ENCODE measurements at regions not wholly inside any gene's neighbourhood (a gene's known extent, or its start where the extent isn't known, plus 50 kb on each side); places are given as distances from the start of the nearest gene placed in this dataset.
"Not testable (repeated sequence)": the region's sequence is repeated elsewhere in the genome, so short reads cannot be mapped to it uniquely, and the experiment has no call there.

DNA sequence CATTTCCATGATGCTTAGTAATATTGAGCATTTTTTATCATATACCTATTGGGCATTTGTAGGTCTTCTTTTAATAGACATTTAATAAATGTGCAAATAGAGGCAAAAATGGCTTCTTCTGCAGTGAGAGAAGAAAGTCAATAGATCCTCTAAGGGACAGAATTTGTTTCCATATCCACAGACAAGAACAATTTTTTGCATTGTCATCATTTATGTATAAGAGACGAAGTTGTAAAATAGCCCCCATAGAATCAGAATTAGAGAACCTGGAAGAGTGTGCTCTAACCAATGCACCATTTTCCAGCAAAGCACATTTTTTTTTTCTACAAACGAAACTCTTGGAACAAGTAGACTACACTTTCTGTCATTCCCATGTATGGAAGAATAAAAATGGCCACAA, 365.1 kb upstream of the PDE3A start:
- in situ Hi-C loops (cut with HindIII; ENCODE audit: low pct_ligation_motif_present, low pct_unique_long_range_greater_than_20kb, low sequenced_read_pairs), result no loop called here
- DNase-seq, result no peak

DNA sequence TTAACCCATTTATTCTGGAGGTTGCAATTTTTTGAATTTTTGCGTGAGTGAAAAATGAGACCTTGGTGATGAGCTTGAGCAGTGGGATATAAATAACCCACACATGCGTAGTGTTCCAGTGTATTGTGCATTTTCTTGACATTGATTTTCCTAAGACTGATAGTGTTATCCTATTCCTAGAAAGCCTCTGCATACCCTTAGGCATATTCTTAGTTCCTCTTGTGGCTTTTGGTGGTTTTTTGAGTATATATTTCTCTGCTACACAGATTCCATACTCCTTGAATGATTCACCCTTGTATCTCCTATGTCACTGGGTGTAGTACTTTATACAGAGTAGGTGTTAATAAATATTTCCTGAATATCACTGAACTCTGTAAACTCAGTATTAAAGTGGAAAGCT, 363.4 kb upstream of the PDE3A start:
- in situ Hi-C loops (cut with HindIII; ENCODE audit: low pct_ligation_motif_present, low pct_unique_long_range_greater_than_20kb, low sequenced_read_pairs), result no loop called here
- no peak for DNase-seq

DNA sequence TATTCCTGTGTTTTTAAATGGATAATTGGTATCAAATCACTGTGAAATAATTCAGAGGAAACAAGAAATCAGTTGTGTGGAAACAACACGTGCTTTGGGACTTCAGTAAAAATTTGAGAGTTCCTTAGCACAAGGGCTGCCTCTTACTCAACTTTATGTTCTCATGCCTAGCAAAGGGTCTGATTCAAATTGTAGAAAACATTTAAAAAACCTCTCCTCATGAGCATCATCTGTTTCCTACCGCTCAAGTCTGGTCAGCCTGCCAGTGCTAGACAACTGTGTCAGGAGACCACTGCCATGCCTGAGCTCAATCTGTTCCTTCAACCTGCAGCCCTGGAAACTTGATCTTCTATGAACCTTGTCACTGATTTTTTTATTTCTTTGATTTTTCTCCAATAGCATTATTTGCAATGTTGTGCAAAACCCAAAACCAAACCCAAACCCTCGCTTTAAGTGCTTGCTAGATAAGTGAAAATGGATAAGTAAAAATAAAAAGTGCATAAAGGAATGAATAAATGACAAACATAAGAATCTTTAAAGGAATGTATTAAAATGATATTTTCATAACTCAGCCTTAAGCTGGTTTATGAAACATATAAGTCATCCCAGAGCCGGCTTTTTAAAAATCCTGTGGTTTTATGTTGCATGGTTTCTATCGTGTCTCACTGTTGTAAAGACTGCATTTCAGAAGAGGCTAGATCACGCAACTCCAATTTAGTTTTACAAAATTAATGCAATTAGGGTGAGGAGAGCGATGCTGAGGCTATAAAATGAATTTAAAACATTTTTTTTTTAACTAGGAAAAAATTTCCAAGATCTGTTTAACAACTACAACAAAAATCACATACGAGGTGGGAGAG, 361.2 kb upstream of the PDE3A start:
- DNase-seq, result no peak
- in situ Hi-C loops (cut with HindIII; ENCODE audit: low pct_ligation_motif_present, low pct_unique_long_range_greater_than_20kb, low sequenced_read_pairs), result no loop called here

DNA sequence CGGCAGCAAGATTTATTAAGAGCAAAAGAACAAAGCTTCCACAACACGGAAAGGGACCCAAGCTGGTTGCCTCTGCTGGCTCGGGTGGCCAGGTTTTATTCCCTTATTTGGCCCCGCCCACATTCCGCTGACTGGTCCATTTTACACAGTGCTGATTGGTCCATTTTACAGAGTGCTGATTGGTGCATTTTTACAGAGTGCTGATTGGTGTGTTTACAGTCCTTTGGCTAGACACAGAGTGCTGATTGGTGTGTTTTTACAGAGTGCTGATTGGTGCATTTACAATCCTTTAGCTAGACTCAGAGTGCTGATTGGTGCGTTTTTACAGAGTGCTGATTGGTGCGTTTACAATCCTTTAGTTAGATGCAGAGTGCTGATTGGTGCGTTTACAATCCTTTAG, 358.4 kb upstream of the PDE3A start:
- DNase-seq; in situ Hi-C loops (cut with HindIII; ENCODE audit: low pct_ligation_motif_present, low pct_unique_long_range_greater_than_20kb, low sequenced_read_pairs): not testable (repeated sequence)

DNA sequence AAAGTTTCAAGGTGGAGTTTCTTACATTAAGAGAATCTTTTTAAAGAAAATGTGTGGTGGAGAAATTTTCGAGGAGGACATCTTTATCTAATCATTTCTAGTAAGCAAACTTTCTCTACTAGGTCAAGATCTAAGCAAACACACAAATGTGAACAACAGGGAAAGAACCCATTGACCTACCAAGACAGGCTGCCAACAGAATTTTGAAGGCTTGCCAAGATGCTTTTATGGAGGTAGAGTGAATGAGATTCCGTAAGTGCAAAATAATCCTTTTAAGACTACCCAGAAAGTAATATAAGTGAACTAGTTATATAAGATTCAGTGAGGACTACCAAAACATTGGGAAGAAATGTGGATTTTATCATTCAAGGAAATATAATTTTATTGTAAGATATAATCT, 357.1 kb upstream of the PDE3A start:
- DNase-seq, result no peak
- in situ Hi-C loops (cut with HindIII; ENCODE audit: low pct_ligation_motif_present, low pct_unique_long_range_greater_than_20kb, low sequenced_read_pairs), result no loop called here

DNA sequence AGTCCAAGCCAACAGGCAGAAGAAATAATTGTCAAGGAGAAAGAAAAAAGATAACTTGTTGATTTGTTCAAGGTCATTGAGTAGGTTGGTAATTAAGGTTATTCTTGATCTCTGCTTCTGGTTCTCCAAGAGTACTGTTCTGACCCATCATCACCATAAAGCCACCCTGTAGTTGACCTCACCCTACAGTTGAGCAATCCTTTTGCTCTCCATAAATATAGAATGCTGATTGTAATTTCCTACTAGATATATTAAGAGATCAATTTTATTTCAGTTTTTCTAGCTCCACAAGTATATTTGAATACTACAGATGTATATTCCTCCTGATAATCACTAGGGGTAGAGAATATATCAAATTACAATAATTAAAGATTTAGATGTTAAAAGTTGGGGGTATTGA, 350.5 kb upstream of the PDE3A start:
- DNase-seq, result no peak
- in situ Hi-C loops (cut with HindIII; ENCODE audit: low pct_ligation_motif_present, low pct_unique_long_range_greater_than_20kb, low sequenced_read_pairs), result no loop called here

DNA sequence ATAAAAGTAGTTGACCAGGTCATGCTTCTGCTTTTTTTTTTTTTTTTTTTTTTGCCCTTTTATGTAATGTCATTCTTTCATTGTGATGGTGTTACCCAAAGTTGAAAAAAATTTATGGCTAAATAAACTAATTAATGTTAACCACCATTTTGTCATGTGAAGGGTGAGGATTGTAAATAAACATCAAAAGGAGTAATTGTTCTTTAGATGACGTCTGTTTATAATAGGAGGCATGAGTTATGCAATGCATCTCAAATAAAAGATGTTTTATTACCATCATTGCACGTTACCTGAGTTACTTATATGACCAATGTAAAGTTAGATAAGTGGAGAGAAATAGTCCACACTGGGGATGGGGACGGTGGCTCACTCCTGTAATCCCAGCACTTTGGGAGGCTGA, 349.9 kb upstream of the PDE3A start:
- in situ Hi-C loops (cut with HindIII; ENCODE audit: low pct_ligation_motif_present, low pct_unique_long_range_greater_than_20kb, low sequenced_read_pairs), result no loop called here
- DNase-seq, result no peak

DNA sequence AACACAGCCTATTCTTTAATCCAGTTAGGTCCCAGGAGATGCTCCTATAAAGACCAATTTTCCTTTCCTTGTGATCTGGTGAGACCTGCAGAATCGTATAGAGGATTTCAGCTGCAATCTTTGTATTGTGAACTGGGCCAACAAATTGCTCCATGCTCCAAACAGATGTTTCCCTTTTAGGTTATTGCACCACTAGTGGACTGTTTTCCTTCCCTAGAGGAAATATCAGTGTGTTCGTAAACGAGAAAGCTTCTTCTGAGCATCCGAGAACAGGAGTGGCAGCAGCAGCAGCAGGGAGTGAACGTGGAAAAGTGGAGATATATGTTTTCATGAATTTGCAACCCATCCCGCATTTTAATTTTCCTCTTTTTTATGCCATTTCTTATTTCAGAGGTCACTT, 344.1 kb upstream of the PDE3A start:
- in situ Hi-C loops (cut with HindIII; ENCODE audit: low pct_ligation_motif_present, low pct_unique_long_range_greater_than_20kb, low sequenced_read_pairs), result no loop called here
- no peak for DNase-seq

DNA sequence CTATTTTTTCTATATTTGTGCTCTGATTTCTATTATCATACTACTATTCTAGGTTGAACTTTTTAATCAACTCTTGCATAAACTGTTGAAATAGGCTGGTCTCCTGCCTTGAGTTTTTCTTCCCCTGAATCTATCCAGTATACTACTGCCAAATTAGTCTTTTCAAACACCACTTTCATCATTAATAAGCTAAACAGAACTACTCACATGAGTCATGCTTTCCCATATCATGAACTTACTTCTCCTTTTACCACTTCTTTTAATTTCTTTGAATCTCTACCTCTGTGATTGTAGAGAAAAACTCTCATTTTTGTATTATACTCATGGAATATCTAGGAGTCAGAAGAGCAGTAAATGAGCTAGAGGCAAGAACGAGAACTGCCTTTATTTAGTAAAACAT, 340.3 kb upstream of the PDE3A start:
- no peak for DNase-seq
- in situ Hi-C loops (cut with HindIII; ENCODE audit: low pct_ligation_motif_present, low pct_unique_long_range_greater_than_20kb, low sequenced_read_pairs), result no loop called here

DNA sequence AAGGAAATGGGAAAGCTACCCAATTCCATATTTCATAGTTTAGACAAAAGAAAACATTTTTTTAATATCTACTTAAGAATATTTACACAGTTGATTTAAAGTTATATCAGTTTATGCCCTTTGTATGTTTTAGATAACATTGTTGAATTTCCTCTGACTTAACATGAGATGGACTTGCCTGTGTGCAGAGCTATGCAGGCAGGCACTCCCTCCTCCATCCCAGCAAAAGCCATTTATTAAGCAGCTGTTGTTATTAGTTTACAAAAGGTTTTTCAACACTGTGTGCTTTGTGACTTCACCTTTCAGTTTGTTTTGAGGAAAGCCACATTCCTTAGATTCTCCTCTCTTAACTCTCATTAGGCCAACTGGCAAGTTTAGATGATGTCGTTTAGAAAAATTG, 337.5 kb upstream of the PDE3A start:
- no peak for DNase-seq
- in situ Hi-C loops (cut with HindIII; ENCODE audit: low pct_ligation_motif_present, low pct_unique_long_range_greater_than_20kb, low sequenced_read_pairs), result no loop called here

DNA sequence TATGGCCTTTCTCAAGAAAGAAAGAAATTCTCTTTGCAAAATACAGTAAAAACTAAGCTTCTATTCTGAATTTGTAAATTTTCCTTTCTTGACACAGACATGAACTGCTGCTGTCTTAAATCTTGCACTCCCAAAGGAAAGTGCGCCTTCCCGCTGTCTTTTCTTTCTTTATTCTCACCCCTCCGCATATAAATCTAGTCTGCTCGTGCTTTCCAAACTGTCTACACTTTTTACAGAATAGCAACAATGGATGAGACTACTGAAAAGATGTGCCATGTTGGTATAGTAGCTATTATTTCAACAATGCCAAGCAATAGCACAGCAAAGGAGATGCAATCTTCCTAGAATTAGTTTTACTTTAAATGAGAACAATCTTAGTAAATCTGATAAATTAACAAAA, 328.8 kb upstream of the PDE3A start:
- DNase-seq, result no peak
- in situ Hi-C loops (cut with HindIII; ENCODE audit: low pct_ligation_motif_present, low pct_unique_long_range_greater_than_20kb, low sequenced_read_pairs), result no loop called here

DNA sequence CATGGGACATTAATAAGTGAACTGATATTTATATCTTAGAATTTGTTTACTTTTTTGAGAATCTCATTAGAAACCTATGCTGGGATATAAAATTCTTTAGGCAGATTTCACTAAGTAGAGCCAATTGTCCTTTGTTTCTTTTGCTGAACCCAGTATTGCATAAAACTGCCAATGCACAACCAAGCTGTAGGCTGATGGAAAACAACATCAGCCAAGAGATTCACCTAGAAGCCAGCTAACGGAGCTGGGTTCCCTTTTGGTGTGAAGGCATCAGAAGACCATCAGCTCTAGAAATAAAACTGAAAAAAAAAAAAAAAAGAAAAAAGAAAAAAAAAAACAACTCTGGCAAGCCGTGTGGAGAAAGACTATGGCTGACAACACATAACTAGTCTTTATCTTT, 328.2 kb upstream of the PDE3A start:
- DNase-seq, result no peak
- in situ Hi-C loops (cut with HindIII; ENCODE audit: low pct_ligation_motif_present, low pct_unique_long_range_greater_than_20kb, low sequenced_read_pairs), result no loop called here

DNA sequence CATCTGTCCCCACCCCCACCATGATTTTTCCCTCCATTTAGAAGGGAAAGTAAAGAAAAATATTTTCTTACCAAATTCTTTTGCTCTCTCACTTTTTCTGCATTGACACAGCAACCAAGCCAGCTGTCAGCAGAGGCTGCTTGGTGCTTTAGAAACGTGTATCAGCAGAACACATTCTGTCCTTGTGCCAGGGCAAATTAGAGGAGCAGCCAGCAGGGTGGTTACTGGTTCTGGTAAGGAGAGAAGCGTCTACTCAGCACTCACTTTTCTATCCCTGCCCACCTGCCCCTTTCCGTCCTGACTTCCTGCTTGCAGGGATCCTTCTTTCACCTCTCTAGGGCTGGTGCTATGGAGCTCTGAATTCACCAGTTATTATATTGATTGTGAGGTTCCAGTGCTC, 327.5 kb upstream of the PDE3A start:
- in situ Hi-C loops (cut with HindIII; ENCODE audit: low pct_ligation_motif_present, low pct_unique_long_range_greater_than_20kb, low sequenced_read_pairs), result no loop called here
- DNase-seq, result no peak

DNA sequence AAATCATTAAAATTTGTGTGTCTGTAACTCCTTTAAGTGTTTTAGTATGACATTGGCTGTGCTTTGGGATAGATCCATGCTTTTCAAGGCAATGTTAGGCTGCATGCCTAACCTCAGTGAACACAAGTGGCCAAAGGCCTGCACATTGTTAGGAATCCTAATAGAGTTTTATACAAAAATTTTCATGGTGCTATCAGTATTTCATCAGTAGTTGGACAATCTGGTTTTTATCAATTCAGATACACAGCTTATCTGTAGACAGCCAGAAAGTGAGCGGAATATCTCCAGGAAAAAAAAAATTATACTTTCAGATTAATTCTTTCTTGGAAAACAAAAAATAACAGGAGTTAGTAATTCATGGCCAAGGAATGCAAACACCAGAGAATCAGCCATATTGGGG, 324.0 kb upstream of the PDE3A start:
- DNase-seq, result no peak
- in situ Hi-C loops (cut with HindIII; ENCODE audit: low pct_ligation_motif_present, low pct_unique_long_range_greater_than_20kb, low sequenced_read_pairs), result no loop called here

DNA sequence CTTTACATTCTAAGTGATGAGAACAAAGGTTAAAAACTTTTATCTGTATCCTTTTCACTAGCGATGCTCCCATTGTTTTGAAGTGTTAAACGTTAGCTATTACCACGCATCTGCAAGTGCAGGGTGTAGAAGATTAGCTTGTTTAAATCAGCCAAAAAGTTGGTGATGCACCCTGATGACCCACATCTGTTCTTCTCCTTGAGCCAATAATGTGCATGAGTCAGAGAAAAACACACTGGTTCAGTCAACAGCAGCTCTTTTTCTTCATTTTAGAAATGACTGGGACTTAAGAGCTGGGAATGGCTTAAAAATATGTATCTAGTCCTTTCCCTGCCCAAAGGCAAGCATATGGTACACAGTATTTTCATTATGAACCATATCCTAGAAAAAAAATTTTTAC, 323.5 kb upstream of the PDE3A start:
- in situ Hi-C loops (cut with HindIII; ENCODE audit: low pct_ligation_motif_present, low pct_unique_long_range_greater_than_20kb, low sequenced_read_pairs), result no loop called here
- DNase-seq, result no peak

DNA sequence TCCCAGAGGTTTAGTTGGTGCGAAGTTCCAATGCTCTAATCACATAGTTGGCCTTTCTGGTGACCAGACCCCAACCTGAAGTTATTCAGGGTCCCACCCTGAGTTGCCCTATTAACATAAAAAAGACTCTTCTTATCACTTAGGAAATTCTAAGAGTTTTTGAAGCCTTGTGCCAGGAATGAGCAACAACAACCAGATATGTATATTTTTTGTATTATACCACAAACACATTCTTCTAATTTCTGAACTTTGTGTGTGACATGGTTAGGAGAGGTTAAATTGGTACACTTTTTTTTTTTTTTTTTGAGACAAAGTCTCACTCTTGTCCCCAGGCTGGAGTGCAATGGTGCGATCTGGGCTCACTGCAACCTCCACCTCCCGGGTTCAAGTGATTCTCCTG, 320.4 kb upstream of the PDE3A start:
- DNase-seq, result no peak
- in situ Hi-C loops (cut with HindIII; ENCODE audit: low pct_ligation_motif_present, low pct_unique_long_range_greater_than_20kb, low sequenced_read_pairs), result no loop called here

DNA sequence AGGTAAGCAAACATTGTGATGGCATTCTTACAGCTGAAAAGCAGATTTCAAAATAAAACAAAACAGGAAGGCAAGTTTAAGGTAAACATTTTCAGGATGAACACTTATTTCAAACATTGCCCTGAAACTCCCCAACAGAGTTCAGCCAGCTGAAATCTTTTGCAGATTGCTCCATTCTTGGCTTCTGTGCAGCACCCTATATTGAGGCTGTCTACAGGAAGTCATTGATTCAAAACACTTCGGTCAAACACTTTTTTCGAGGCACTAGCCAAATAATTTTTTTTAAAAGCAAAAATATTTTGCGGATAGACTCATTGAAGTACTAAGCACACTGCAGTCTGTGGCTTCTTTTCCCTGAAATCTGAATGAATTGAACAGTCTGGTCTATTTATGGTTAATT, 318.1 kb upstream of the PDE3A start:
- DNase-seq, result no peak

DNA sequence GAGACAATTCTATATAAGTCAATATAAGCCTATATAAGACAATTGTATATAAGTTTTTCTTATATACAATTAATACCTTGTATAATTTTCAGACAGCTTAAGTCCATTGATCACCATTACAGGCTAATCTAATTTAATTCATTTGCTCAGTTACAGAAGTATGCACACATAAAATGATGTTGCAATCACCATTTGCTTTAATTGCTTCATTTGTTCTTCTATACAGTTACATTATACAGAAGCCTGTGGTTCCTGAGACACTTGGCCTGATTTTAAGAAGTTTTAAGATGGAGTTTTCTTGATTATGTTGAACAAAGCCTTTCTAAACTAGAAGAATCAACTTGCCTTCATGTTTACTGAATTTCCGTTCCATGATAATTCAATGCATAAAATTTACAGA, 314.6 kb upstream of the PDE3A start:
- in situ Hi-C loops (cut with HindIII; ENCODE audit: low pct_ligation_motif_present, low pct_unique_long_range_greater_than_20kb, low sequenced_read_pairs), result no loop called here
- DNase-seq, result no peak

More for the DNA sequence above, 318.1 kb upstream of the PDE3A start:
- in situ Hi-C loops (cut with HindIII; ENCODE audit: low pct_ligation_motif_present, low pct_unique_long_range_greater_than_20kb, low sequenced_read_pairs), result no loop called here

DNA sequence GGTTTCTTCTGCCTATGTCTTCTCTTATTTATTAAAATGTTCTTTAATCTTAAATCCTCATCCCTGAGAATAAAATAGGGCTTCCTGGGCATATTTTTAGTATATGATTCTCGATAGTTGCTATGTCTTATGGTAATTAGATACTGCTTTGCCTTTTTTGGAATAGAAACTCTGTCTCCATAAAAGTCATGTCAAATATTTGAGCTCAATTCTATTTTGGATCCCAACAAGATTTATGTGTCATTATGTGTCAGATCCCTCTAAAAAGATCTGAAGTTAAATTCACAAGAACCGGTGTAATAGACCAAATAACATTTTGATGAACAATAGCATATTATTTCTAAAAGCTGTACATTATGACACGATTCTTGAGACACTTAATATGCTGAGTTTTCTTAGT, 312.5 kb upstream of the PDE3A start:
- no peak for DNase-seq
- in situ Hi-C loops (cut with HindIII; ENCODE audit: low pct_ligation_motif_present, low pct_unique_long_range_greater_than_20kb, low sequenced_read_pairs), result no loop called here

DNA sequence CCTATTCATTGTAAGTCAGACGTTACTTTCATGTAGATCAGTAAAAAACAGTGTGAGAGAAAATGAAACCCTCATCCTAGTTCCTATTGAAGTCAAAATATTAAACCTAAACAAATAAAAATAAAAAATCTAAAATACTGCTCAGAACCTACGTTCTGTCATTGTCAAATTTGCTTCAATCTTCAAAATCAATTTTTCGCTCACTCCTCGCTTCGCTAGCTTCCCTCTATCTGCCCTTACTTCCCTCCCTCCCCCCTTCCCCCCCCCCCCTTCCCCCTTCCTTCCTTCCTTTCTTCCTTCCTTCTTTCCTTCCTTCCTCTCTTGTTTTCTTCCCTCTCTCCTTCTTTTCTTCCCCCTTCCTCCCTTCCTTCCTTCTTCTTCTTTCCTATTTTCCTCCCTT, 310.9 kb upstream of the PDE3A start:
- DNase-seq, result no peak
- in situ Hi-C loops (cut with HindIII; ENCODE audit: low pct_ligation_motif_present, low pct_unique_long_range_greater_than_20kb, low sequenced_read_pairs), result no loop called here

DNA sequence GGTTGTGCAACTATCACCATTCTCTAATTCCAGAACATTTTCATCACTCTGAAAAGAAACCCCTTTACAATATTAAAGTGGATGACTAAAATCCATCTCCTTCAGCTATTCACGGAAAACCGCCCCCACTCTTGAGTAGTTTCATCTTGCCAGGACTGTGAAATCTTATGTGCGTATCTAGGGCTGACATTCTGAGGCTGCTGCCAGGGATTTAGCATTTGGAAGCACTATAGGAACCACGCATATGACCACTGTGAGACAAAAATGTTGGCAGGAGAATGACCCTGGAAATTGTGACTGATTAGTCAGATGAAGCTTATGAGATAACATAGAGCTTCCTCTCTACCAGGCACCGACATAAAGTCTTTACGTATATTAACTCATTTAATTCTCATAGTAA, 305.2 kb upstream of the PDE3A start:
- in situ Hi-C loops (cut with HindIII; ENCODE audit: low pct_ligation_motif_present, low pct_unique_long_range_greater_than_20kb, low sequenced_read_pairs), result no loop called here
- DNase-seq, result no peak
